ENCODE measurements at regions not wholly inside any gene's neighbourhood (a gene's known extent, or its start where the extent isn't known, plus 50 kb on each side); places are given as distances from the start of the nearest gene placed in this dataset.

- H3K4me2 ChIP-seq (ENCODE audit: low read depth, low read length, poor library complexity, severe bottlenecking): no peak overlapping the region
- no peak overlapping the region for H3K9ac ChIP-seq (ENCODE audit: low read length)
- no peaks in the 10 kb centered on the region for H4K20me1 ChIP-seq (ENCODE audit: insufficient read depth, low read depth, low read length)
- no peaks in the 10 kb centered on the region for H3K36me3 ChIP-seq (ENCODE audit: insufficient read depth, low read length)
- H3K27me3 ChIP-seq (ENCODE audit: low read length): no peaks in the 10 kb centered on the region
- H3K4me3 ChIP-seq (ENCODE audit: low read length): no peak overlapping the region
- H3K9me2 ChIP-seq (replicated peaks; ENCODE audit: insufficient read depth, low read length): no peaks in the 10 kb centered on the region
- H3K79me2 ChIP-seq (ENCODE audit: low read length): no peaks in the 10 kb centered on the region
- H3K4me1 ChIP-seq (ENCODE audit: low read length): peaks cover 14% of the 10 kb centered on the region
- H3K27ac ChIP-seq (ENCODE audit: low read length): no peak overlapping the region
- no peaks in the 10 kb centered on the region for H3K9me3 ChIP-seq (ENCODE audit: low read length)
- DNase-seq: no peak
- no peak overlapping the region for H2AFZ ChIP-seq (ENCODE audit: low read length)
These were observed 133.9 kb downstream of the TDRD15 start for GRCh38 chr2:21257621-21258020.

- Histone ChIP-seq H3K4me1 (ENCODE audit: low read length) (peaks cover 14% of the 10 kb centered on the region), H4K20me1 (ENCODE audit: insufficient read depth, low read depth, low read length) (no peaks in the 10 kb centered on the region), H2AFZ (ENCODE audit: low read length) (no peak overlapping the region), H3K27me3 (ENCODE audit: low read length) (no peaks in the 10 kb centered on the region), H3K36me3 (ENCODE audit: insufficient read depth, low read length) (no peaks in the 10 kb centered on the region), H3K9me3 (ENCODE audit: low read length) (no peaks in the 10 kb centered on the region), H3K4me3 (ENCODE audit: low read length) (no peak overlapping the region), H3K9ac (ENCODE audit: low read length) (no peak overlapping the region), H3K79me2 (ENCODE audit: low read length) (no peaks in the 10 kb centered on the region), H3K27ac (ENCODE audit: low read length) (no peak overlapping the region), H3K9me2 (replicated peaks; ENCODE audit: insufficient read depth, low read length) (no peaks in the 10 kb centered on the region), H3K4me2 (ENCODE audit: low read depth, low read length, poor library complexity, severe bottlenecking) (no peak overlapping the region)
- DNase-seq: no peak
These were observed 134.3 kb downstream of the TDRD15 start for GRCh38 chr2:21258082-21258481.

GRCh38 chr2:21260311-21260710 lies 136.5 kb downstream of the TDRD15 start:
- Histone ChIP-seq H3K4me2 (ENCODE audit: low read depth, low read length, poor library complexity, severe bottlenecking) (no peak overlapping the region), H3K9me3 (ENCODE audit: low read length) (no peaks in the 10 kb centered on the region), H3K27ac (ENCODE audit: low read length) (no peak overlapping the region), H3K27me3 (ENCODE audit: low read length) (no peaks in the 10 kb centered on the region), H3K79me2 (ENCODE audit: low read length) (no peaks in the 10 kb centered on the region), H3K4me1 (ENCODE audit: low read length) (peaks cover 14% of the 10 kb centered on the region), H3K9ac (ENCODE audit: low read length) (no peak overlapping the region), H4K20me1 (ENCODE audit: insufficient read depth, low read depth, low read length) (no peaks in the 10 kb centered on the region), H3K36me3 (ENCODE audit: insufficient read depth, low read length) (no peaks in the 10 kb centered on the region), H2AFZ (ENCODE audit: low read length) (no peak overlapping the region), H3K4me3 (ENCODE audit: low read length) (no peak overlapping the region), H3K9me2 (replicated peaks; ENCODE audit: insufficient read depth, low read length) (no peaks in the 10 kb centered on the region)
- DNase-seq: no peak

GRCh38 chr2:21261591-21261990 lies 137.8 kb downstream of the TDRD15 start:
- Histone ChIP-seq H3K9ac (ENCODE audit: low read length) (no peak overlapping the region), H3K4me3 (ENCODE audit: low read length) (no peak overlapping the region), H3K36me3 (ENCODE audit: insufficient read depth, low read length) (no peaks in the 10 kb centered on the region), H3K9me2 (replicated peaks; ENCODE audit: insufficient read depth, low read length) (no peaks in the 10 kb centered on the region), H3K4me1 (ENCODE audit: low read length) (peaks cover 3% of the 10 kb centered on the region), H3K27me3 (ENCODE audit: low read length) (no peaks in the 10 kb centered on the region), H3K4me2 (ENCODE audit: low read depth, low read length, poor library complexity, severe bottlenecking) (no peak overlapping the region), H3K27ac (ENCODE audit: low read length) (no peak overlapping the region), H4K20me1 (ENCODE audit: insufficient read depth, low read depth, low read length) (no peaks in the 10 kb centered on the region), H3K79me2 (ENCODE audit: low read length) (no peaks in the 10 kb centered on the region), H3K9me3 (ENCODE audit: low read length) (no peaks in the 10 kb centered on the region), H2AFZ (ENCODE audit: low read length) (no peak overlapping the region)
- DNase-seq: no peak

GRCh38 chr2:21262426-21262940 lies 138.7 kb downstream of the TDRD15 start:
- Histone ChIP-seq H3K4me3 (ENCODE audit: low read length) (no peak overlapping the region), H4K20me1 (ENCODE audit: insufficient read depth, low read depth, low read length) (no peaks in the 10 kb centered on the region), H3K27me3 (ENCODE audit: low read length) (no peaks in the 10 kb centered on the region), H2AFZ (ENCODE audit: low read length) (no peak overlapping the region), H3K9ac (ENCODE audit: low read length) (no peak overlapping the region), H3K27ac (ENCODE audit: low read length) (no peak overlapping the region), H3K79me2 (ENCODE audit: low read length) (no peaks in the 10 kb centered on the region), H3K4me2 (ENCODE audit: low read depth, low read length, poor library complexity, severe bottlenecking) (no peak overlapping the region), H3K4me1 (ENCODE audit: low read length) (no peaks in the 10 kb centered on the region), H3K9me3 (ENCODE audit: low read length) (no peaks in the 10 kb centered on the region), H3K9me2 (replicated peaks; ENCODE audit: insufficient read depth, low read length) (no peaks in the 10 kb centered on the region), H3K36me3 (ENCODE audit: insufficient read depth, low read length) (no peaks in the 10 kb centered on the region)
- DNase-seq: no peak

- no peaks in the 10 kb centered on the region for H3K27me3 ChIP-seq (ENCODE audit: low read length)
- no peak overlapping the region for H3K27ac ChIP-seq (ENCODE audit: low read length)
- H3K79me2 ChIP-seq (ENCODE audit: low read length): no peaks in the 10 kb centered on the region
- no peaks in the 10 kb centered on the region for H3K36me3 ChIP-seq (ENCODE audit: insufficient read depth, low read length)
- H3K4me1 ChIP-seq (ENCODE audit: low read length): no peaks in the 10 kb centered on the region
- no peak for DNase-seq
- H3K4me3 ChIP-seq (ENCODE audit: low read length): no peak overlapping the region
- H3K9me2 ChIP-seq (replicated peaks; ENCODE audit: insufficient read depth, low read length): no peaks in the 10 kb centered on the region
- H3K9me3 ChIP-seq (ENCODE audit: low read length): no peaks in the 10 kb centered on the region
- H2AFZ ChIP-seq (ENCODE audit: low read length): no peak overlapping the region
- no peak overlapping the region for H3K9ac ChIP-seq (ENCODE audit: low read length)
- H3K4me2 ChIP-seq (ENCODE audit: low read depth, low read length, poor library complexity, severe bottlenecking): no peak overlapping the region
- H4K20me1 ChIP-seq (ENCODE audit: insufficient read depth, low read depth, low read length): no peaks in the 10 kb centered on the region
These were observed 139.9 kb downstream of the TDRD15 start for GRCh38 chr2:21263622-21264021.

- no peak overlapping the region for H3K27ac ChIP-seq (ENCODE audit: low read length)
- no peak overlapping the region for H2AFZ ChIP-seq (ENCODE audit: low read length)
- no peak for DNase-seq
- H3K4me1 ChIP-seq (ENCODE audit: low read length): no peaks in the 10 kb centered on the region
- no peaks in the 10 kb centered on the region for H3K79me2 ChIP-seq (ENCODE audit: low read length)
- no peak overlapping the region for H3K4me2 ChIP-seq (ENCODE audit: low read depth, low read length, poor library complexity, severe bottlenecking)
- no peaks in the 10 kb centered on the region for H4K20me1 ChIP-seq (ENCODE audit: insufficient read depth, low read depth, low read length)
- no peaks in the 10 kb centered on the region for H3K36me3 ChIP-seq (ENCODE audit: insufficient read depth, low read length)
- H3K9me3 ChIP-seq (ENCODE audit: low read length): no peaks in the 10 kb centered on the region
- H3K27me3 ChIP-seq (ENCODE audit: low read length): no peaks in the 10 kb centered on the region
- H3K4me3 ChIP-seq (ENCODE audit: low read length): no peak overlapping the region
- no peak overlapping the region for H3K9ac ChIP-seq (ENCODE audit: low read length)
- no peaks in the 10 kb centered on the region for H3K9me2 ChIP-seq (replicated peaks; ENCODE audit: insufficient read depth, low read length)
These were observed 142.0 kb downstream of the TDRD15 start for GRCh38 chr2:21265752-21266151.

- Histone ChIP-seq H3K79me2 (ENCODE audit: low read length) (no peaks in the 10 kb centered on the region), H4K20me1 (ENCODE audit: insufficient read depth, low read depth, low read length) (no peaks in the 10 kb centered on the region), H3K36me3 (ENCODE audit: insufficient read depth, low read length) (no peaks in the 10 kb centered on the region), H2AFZ (ENCODE audit: low read length) (no peak overlapping the region), H3K27me3 (ENCODE audit: low read length) (no peaks in the 10 kb centered on the region), H3K4me3 (ENCODE audit: low read length) (no peak overlapping the region), H3K4me1 (ENCODE audit: low read length) (no peaks in the 10 kb centered on the region), H3K4me2 (ENCODE audit: low read depth, low read length, poor library complexity, severe bottlenecking) (no peak overlapping the region), H3K9ac (ENCODE audit: low read length) (no peak overlapping the region), H3K9me2 (replicated peaks; ENCODE audit: insufficient read depth, low read length) (no peaks in the 10 kb centered on the region), H3K9me3 (ENCODE audit: low read length) (no peaks in the 10 kb centered on the region), H3K27ac (ENCODE audit: low read length) (no peak overlapping the region)
- DNase-seq: no peak
These were observed 143.6 kb downstream of the TDRD15 start for GRCh38 chr2:21267232-21267835.

Data from Karpas-422 (cell line).